ENCODE measurements at regions not wholly inside any gene's neighbourhood (a gene's known extent, or its start where the extent isn't known, plus 50 kb on each side); places are given as distances from the start of the nearest gene placed in this dataset.
"Not testable (repeated sequence)": the region's sequence is repeated elsewhere in the genome, so short reads cannot be mapped to it uniquely, and the experiment has no call there.

GRCh38 chr2:153532140-153532539 lies 53.6 kb upstream of the RPRM start:
- DNase-seq (ENCODE audit: low spot score): no peak

- not testable (repeated sequence) for DNase-seq (ENCODE audit: low spot score)
These were observed 55.2 kb upstream of the RPRM start for GRCh38 chr2:153533803-153534202.

GRCh38 chr2:153534590-153534989 lies 56.0 kb upstream of the RPRM start:
- not testable (repeated sequence) for DNase-seq (ENCODE audit: low spot score)

GRCh38 chr2:153536115-153536514 lies 57.6 kb upstream of the RPRM start:
- DNase-seq (ENCODE audit: low spot score): no peak

- DNase-seq (ENCODE audit: low spot score): not testable (repeated sequence)
These were observed 59.5 kb upstream of the RPRM start for GRCh38 chr2:153538102-153538501.

GRCh38 chr2:153543635-153544071 lies 65.1 kb upstream of the RPRM start:
- DNase-seq (ENCODE audit: low spot score): no peak

GRCh38 chr2:153546358-153546757 lies 67.8 kb upstream of the RPRM start:
- DNase-seq (ENCODE audit: low spot score): no peak

- DNase-seq (ENCODE audit: low spot score): no peak
These were observed 70.0 kb upstream of the RPRM start for GRCh38 chr2:153548536-153548935.

- no peak for DNase-seq (ENCODE audit: low spot score)
These were observed 73.1 kb upstream of the RPRM start for GRCh38 chr2:153551698-153552097.

- no peak for DNase-seq (ENCODE audit: low spot score)
These were observed 78.6 kb upstream of the RPRM start for GRCh38 chr2:153557211-153557610.

- DNase-seq (ENCODE audit: low spot score): no peak
These were observed 79.2 kb upstream of the RPRM start for GRCh38 chr2:153557714-153558113.

GRCh38 chr2:153558247-153558646 lies 79.7 kb upstream of the RPRM start:
- peak; percentile 28 for DNase-seq (ENCODE audit: low spot score)

- no peak for DNase-seq (ENCODE audit: low spot score)
These were observed 88.8 kb upstream of the RPRM start for GRCh38 chr2:153567367-153567766.

GRCh38 chr2:153568105-153568504 lies 89.5 kb upstream of the RPRM start:
- DNase-seq (ENCODE audit: low spot score): no peak

GRCh38 chr2:153575171-153575853 lies 96.8 kb upstream of the RPRM start:
- DNase-seq (ENCODE audit: low spot score): no peak

- DNase-seq (ENCODE audit: low spot score): no peak
These were observed 105.7 kb upstream of the RPRM start for GRCh38 chr2:153584244-153584643.

GRCh38 chr2:153588408-153588807 lies 109.8 kb upstream of the RPRM start:
- no peak for DNase-seq (ENCODE audit: low spot score)

- no peak for DNase-seq (ENCODE audit: low spot score)
These were observed 111.0 kb upstream of the RPRM start for GRCh38 chr2:153589586-153589985.

GRCh38 chr2:153593086-153593485 lies 114.5 kb upstream of the RPRM start:
- not testable (repeated sequence) for DNase-seq (ENCODE audit: low spot score)

GRCh38 chr2:153595939-153596338 lies 117.4 kb upstream of the RPRM start:
- DNase-seq (ENCODE audit: low spot score): no peak

GRCh38 chr2:153601812-153602211 lies 123.2 kb upstream of the RPRM start:
- DNase-seq (ENCODE audit: low spot score): no peak

- DNase-seq (ENCODE audit: low spot score): no peak
These were observed 125.6 kb upstream of the RPRM start for GRCh38 chr2:153604133-153604532.

GRCh38 chr2:153606623-153607022 lies 128.1 kb upstream of the RPRM start:
- DNase-seq (ENCODE audit: low spot score): no peak

- DNase-seq (ENCODE audit: low spot score): no peak
These were observed 143.7 kb upstream of the RPRM start for GRCh38 chr2:153622285-153622684.

All from umbilical cord (tissue), 1 donor.